Trophoblast cell (in vitro differentiated cells and primary cell): ENCODE measurements at regions not wholly inside any gene's neighbourhood (a gene's known extent, or its start where the extent isn't known, plus 50 kb on each side); places are given as distances from the start of the nearest gene placed in this dataset.

Source experiments
- DNase-seq, 2 donors: peaks; one replicate each; pipeline ENCODE4 v3.0.0-alpha.2; 2016
- H2AFZ ChIP-seq: 2 replicates; pipeline ENCODE4 v1.6.1; 2013; ENCODE audit warnings: low read length, moderate library complexity, mild to moderate bottlenecking; ENCODE audit not compliant: insufficient read depth, poor library complexity
- H2AK5ac ChIP-seq: 2 replicates; pipeline ENCODE4 v1.6.1; 2013; ENCODE audit warnings: mild to moderate bottlenecking, low read length
- H2BK120ac ChIP-seq: 2 replicates; pipeline ENCODE4 v1.6.1; 2013; ENCODE audit warnings: low read length, mild to moderate bottlenecking, moderate library complexity; ENCODE audit not compliant: insufficient read depth, poor library complexity
- H2BK12ac ChIP-seq: 2 replicates; pipeline ENCODE4 v1.6.1; 2013; ENCODE audit warnings: mild to moderate bottlenecking, low read length, moderate library complexity
- H2BK5ac ChIP-seq: 2 replicates; pipeline ENCODE4 v1.6.1; 2013; ENCODE audit warnings: low read length, low read depth, moderate library complexity, mild to moderate bottlenecking; ENCODE audit not compliant: poor library complexity
- H3K14ac ChIP-seq: 2 replicates; pipeline ENCODE4 v1.6.1; 2013; ENCODE audit warnings: mild to moderate bottlenecking, low read length
- H3K18ac ChIP-seq: 2 replicates; pipeline ENCODE4 v1.6.1; 2013; ENCODE audit warnings: mild to moderate bottlenecking, low read length
- H3K23ac ChIP-seq: 2 replicates; pipeline ENCODE4 v1.6.1; 2013; ENCODE audit warnings: low read length
- H3K27ac ChIP-seq: 2 replicates; pipeline ENCODE4 v1.5.1; 2013; ENCODE audit warnings: low read depth, mild to moderate bottlenecking, inconsistent platforms, low read length, moderate library complexity
- H3K27me3 ChIP-seq: 2 replicates; pipeline ENCODE4 v1.6.1; 2013; ENCODE audit warnings: inconsistent platforms, mild to moderate bottlenecking, low read length, moderate library complexity; ENCODE audit not compliant: insufficient read depth
- H3K36me3 ChIP-seq, 2 experiments: 1 replicate in 1 of 2; 2 replicates in 1 of 2; pipeline ENCODE4 v1.6.1; 2013; ENCODE audit warnings: low read length in 2 of 2, mild to moderate bottlenecking in 2 of 2, moderate library complexity in 1 of 2; ENCODE audit not compliant: insufficient read depth in 2 of 2, control insufficient read depth in 1 of 2
- H3K4ac ChIP-seq: 2 replicates; pipeline ENCODE4 v1.6.1; 2013; ENCODE audit warnings: low read depth, mild to moderate bottlenecking, low read length, moderate library complexity
- H3K4me1 ChIP-seq, 2 experiments: 1 replicate in 1 of 2; 2 replicates in 1 of 2; pipeline ENCODE4 v1.6.1; 2013; ENCODE audit warnings: low read length in 2 of 2, mild to moderate bottlenecking in 2 of 2, moderate library complexity in 1 of 2; ENCODE audit not compliant: insufficient read depth in 2 of 2, control insufficient read depth in 1 of 2
- H3K4me2 ChIP-seq: 2 replicates; pipeline ENCODE4 v1.6.1; 2013; ENCODE audit warnings: inconsistent platforms, mild to moderate bottlenecking, low read length, moderate library complexity
- H3K4me3 ChIP-seq: 2 replicates; pipeline ENCODE4 v1.5.1; 2013; ENCODE audit warnings: mild to moderate bottlenecking, low read depth, low read length, inconsistent platforms
- H3K79me1 ChIP-seq: one replicate; pipeline ENCODE4 v1.6.1; 2013; ENCODE audit warnings: low read length
- H3K79me2 ChIP-seq: 2 replicates; pipeline ENCODE4 v1.6.1; 2013; ENCODE audit warnings: low read length, mild to moderate bottlenecking; ENCODE audit not compliant: control insufficient read depth, insufficient read depth, poor library complexity
- H3K9ac ChIP-seq: 2 replicates; pipeline ENCODE4 v1.6.1; 2013; ENCODE audit warnings: mild to moderate bottlenecking, low read length
- H3K9me3 ChIP-seq: 2 replicates; pipeline ENCODE4 v1.6.1; 2013; ENCODE audit warnings: low read depth, mild to moderate bottlenecking, control low read depth, inconsistent platforms, low read length; ENCODE audit not compliant: insufficient read depth
- H4K12ac ChIP-seq: 2 replicates; pipeline ENCODE4 v1.6.1; 2013; ENCODE audit warnings: low read depth, mild to moderate bottlenecking, low read length, moderate library complexity
- H4K8ac ChIP-seq: 2 replicates; pipeline ENCODE4 v1.6.1; 2013; ENCODE audit warnings: low read depth, mild to moderate bottlenecking, low read length, moderate library complexity
- H4K91ac ChIP-seq: one replicate; pipeline ENCODE4 v1.6.1; 2013; ENCODE audit warnings: low read depth, mild to moderate bottlenecking, low read length, moderate library complexity
- WGBS: extraction: QIAGEN DNeasy Blood & Tissue Kit; methylation state at CpG from one replicate; pipeline ENCODE4 v1.1.7; 2013; ENCODE audit warnings: missing lambda C conversion rate; ENCODE audit not compliant: insufficient read length, insufficient coverage; ENCODE audit errors: extremely low coverage; 5-methylcytosine and 5-hydroxymethylcytosine counted together

DNA sequence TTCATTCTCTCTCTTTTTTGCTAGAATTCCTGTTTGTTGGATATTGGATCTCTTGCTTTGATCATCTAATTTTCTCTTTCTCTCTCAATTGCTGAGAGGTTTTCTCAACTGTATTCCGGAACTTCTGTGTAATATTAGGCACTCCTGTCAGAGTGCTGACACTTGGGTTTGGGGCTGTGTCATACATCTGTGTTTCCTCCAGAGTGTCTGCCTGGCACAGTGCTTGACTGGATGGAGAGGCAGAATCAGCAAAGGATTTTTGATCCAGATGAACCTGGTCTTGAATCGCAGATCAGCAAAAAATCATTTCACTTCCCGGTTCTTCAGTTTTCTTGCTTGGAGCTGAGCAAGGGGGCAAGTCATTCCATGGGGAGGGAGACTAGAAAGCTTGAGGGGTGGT is 87.7 kb upstream of the CXCR4 start:
- no peak for DNase-seq
- no peaks in the 10 kb centered on the region for H3K79me2 ChIP-seq
- H3K9me3 ChIP-seq, result peaks cover 2% of the 10 kb centered on the region
- no peak overlapping the region for H3K18ac ChIP-seq
- H2BK12ac ChIP-seq, result no peak overlapping the region
- H2AFZ ChIP-seq, result no peak overlapping the region
- no peak overlapping the region for H3K23ac ChIP-seq
- H2BK120ac ChIP-seq, result no peak overlapping the region
- H3K27ac ChIP-seq, result no peak overlapping the region
- no peak overlapping the region for H3K4ac ChIP-seq
- H4K8ac ChIP-seq, result no peak overlapping the region
- no peak overlapping the region for H3K4me2 ChIP-seq
- H3K79me1 ChIP-seq, result no peaks in the 10 kb centered on the region
- H3K4me1 ChIP-seq, result no peaks in the 10 kb centered on the region
- H2BK5ac ChIP-seq, result no peak overlapping the region
- H3K4me3 ChIP-seq, result no peak overlapping the region
- WGBS, result no CpG with 5 or more reads among the region's 3 CpGs
- H3K14ac ChIP-seq, result no peak overlapping the region
- no peaks in the 10 kb centered on the region for H3K36me3 ChIP-seq
- no peak overlapping the region for H2AK5ac ChIP-seq
- no peak overlapping the region for H4K12ac ChIP-seq
- H3K9ac ChIP-seq, result no peak overlapping the region
- H3K27me3 ChIP-seq, result no peaks in the 10 kb centered on the region
- no peak overlapping the region for H4K91ac ChIP-seq

GRCh38 chr2:136204971-136205370 is 87.0 kb upstream of the CXCR4 start:
- Histone ChIP-seq H3K4ac (no peak overlapping the region), H3K4me3 (no peak overlapping the region), H3K79me1 (no peaks in the 10 kb centered on the region), H2BK120ac (no peak overlapping the region), H3K23ac (no peak overlapping the region), H3K9ac (no peak overlapping the region), H4K91ac (no peak overlapping the region), H2AFZ (no peak overlapping the region), H3K79me2 (no peaks in the 10 kb centered on the region), H3K14ac (no peak overlapping the region), H4K8ac (no peak overlapping the region), H4K12ac (no peak overlapping the region), H3K18ac (no peak overlapping the region), H3K27ac (no peak overlapping the region), H3K4me2 (no peak overlapping the region), H2BK5ac (no peak overlapping the region), H3K36me3 (no peaks in the 10 kb centered on the region), H3K9me3 (peaks cover 2% of the 10 kb centered on the region), H3K4me1 (no peaks in the 10 kb centered on the region), H3K27me3 (no peaks in the 10 kb centered on the region), H2BK12ac (no peak overlapping the region), H2AK5ac (no peak overlapping the region)
- no CpG with 5 or more reads among the region's 1 CpG for WGBS
- no peak for DNase-seq

GRCh38 chr2:136195226-136195625 is 77.3 kb upstream of the CXCR4 start:
- no peak overlapping the region for H3K27ac ChIP-seq
- H3K36me3 ChIP-seq, result no peaks in the 10 kb centered on the region
- no peak overlapping the region for H3K4me2 ChIP-seq
- H4K12ac ChIP-seq, result no peak overlapping the region
- no peak overlapping the region for H4K91ac ChIP-seq
- no peak overlapping the region for H2BK120ac ChIP-seq
- no peak for DNase-seq
- H3K79me1 ChIP-seq, result no peaks in the 10 kb centered on the region
- H2AK5ac ChIP-seq, result no peak overlapping the region
- H3K4me3 ChIP-seq, result no peak overlapping the region
- no peak overlapping the region for H3K9ac ChIP-seq
- no peak overlapping the region for H3K4ac ChIP-seq
- H4K8ac ChIP-seq, result no peak overlapping the region
- H3K18ac ChIP-seq, result no peak overlapping the region
- WGBS, result no CpG with 5 or more reads among the region's 1 CpG
- no peaks in the 10 kb centered on the region for H3K4me1 ChIP-seq
- H3K27me3 ChIP-seq, result no peaks in the 10 kb centered on the region
- H2BK5ac ChIP-seq, result no peak overlapping the region
- H2AFZ ChIP-seq, result no peak overlapping the region
- no peak overlapping the region for H2BK12ac ChIP-seq
- no peak overlapping the region for H3K23ac ChIP-seq
- peaks cover 1% of the 10 kb centered on the region for H3K9me3 ChIP-seq
- no peaks in the 10 kb centered on the region for H3K79me2 ChIP-seq
- H3K14ac ChIP-seq, result no peak overlapping the region

DNA sequence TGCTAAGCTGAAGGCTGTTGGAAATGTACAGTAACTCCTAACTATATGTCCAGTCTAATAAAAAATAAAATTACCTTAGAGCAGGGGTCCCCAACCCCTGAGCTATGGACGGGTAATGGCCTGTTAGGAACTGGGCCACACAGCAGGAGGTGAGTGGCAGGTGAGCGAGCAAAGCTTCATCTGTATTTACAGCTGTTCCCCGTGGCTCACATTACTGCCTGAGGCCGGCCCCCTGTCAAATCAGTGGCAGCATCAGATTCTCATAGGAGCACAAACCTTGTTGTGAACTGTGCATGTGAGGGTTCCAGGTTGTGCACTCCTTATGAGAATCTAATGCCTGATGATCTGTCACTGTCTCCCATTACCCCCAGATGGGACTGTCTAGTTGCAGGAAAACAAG is 73.1 kb upstream of the CXCR4 start:
- Histone ChIP-seq H3K14ac (no peak overlapping the region), H3K79me1 (no peaks in the 10 kb centered on the region), H2BK120ac (no peak overlapping the region), H2AFZ (no peak overlapping the region), H4K12ac (no peak overlapping the region), H3K4me3 (no peak overlapping the region), H3K27me3 (no peaks in the 10 kb centered on the region), H3K27ac (no peak overlapping the region), H3K9ac (no peak overlapping the region), H3K4ac (no peak overlapping the region), H3K4me2 (no peak overlapping the region), H3K36me3 (no peaks in the 10 kb centered on the region), H2BK12ac (no peak overlapping the region), H4K8ac (no peak overlapping the region), H3K9me3 (peaks cover 3% of the 10 kb centered on the region), H3K79me2 (no peaks in the 10 kb centered on the region), H3K18ac (no peak overlapping the region), H2AK5ac (no peak overlapping the region), H2BK5ac (no peak overlapping the region), H4K91ac (no peak overlapping the region), H3K4me1 (no peaks in the 10 kb centered on the region), H3K23ac (no peak overlapping the region)
- DNase-seq, result no peak
- WGBS, result no CpG with 5 or more reads among the region's 4 CpGs
